IPS-NIHi7 (cell line): ENCODE measurements at regions not wholly inside any gene's neighbourhood (a gene's known extent, or its start where the extent isn't known, plus 50 kb on each side); places are given as distances from the start of the nearest gene placed in this dataset.
"Not testable (repeated sequence)": the region's sequence is repeated elsewhere in the genome, so short reads cannot be mapped to it uniquely, and the experiment has no call there.

ENCODE experiments used
- DNase-seq: peaks from one replicate; pipeline ENCODE4 v3.0.0; 2012; ENCODE audit warnings: mixed read lengths; ENCODE audit errors: extremely low spot score

DNA sequence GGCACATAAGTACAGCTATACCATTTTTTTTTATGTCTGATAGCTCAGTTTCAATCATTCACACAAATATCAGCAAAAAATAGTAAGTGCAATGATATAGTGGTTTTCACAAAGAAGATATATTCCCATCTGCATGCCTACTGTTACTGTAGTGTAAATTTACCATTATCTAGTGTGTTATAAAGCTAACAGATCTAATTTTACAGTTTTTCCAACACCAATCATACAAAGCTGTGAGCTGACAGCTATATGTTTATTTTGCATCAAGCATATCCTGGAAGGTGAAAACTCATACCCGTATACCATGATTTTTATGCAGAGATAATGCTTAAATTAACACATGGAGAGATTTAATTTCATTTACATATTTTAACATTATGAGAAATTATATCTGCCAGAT is 89.9 kb upstream of the HAPLN1 start:
- DNase-seq, result no peak

DNA sequence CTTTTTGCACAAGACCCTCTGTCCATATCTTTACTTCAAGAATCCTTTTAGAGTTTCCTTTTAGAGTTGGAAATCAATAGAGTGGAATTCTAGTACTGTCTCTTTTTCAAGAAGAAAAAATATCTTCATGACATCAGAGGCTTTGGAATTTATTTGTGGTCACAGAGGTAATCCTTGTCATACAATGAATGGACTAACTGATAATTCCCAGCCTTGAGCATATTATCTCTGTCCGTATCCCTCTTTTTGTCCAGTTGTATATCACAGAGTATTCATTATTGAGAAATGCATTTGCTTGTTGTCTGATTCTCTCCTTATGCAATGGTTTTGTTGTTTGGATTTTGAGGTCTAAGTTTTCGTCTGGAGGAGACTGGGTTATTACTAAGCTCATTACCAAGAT is 82.0 kb upstream of the HAPLN1 start:
- no peak for DNase-seq

DNA sequence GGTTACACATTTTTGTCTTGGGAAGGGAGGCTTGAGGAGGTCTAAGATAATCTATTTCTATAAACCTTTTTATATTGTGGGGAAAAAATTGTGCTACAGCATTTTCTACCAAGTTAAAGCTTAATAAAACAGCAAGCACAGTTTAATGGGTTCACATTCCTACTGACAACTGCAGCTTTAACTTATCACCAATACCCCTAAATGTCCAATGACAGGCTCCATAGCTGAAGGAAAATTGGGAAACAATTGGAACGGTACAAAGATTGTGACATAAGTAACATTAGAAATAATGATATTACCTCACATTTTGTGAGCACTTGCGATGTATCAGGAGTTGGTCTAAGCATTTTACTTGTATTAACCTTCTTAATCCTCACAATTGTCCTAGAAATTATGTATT is 79.5 kb upstream of the HAPLN1 start:
- no peak for DNase-seq

DNA sequence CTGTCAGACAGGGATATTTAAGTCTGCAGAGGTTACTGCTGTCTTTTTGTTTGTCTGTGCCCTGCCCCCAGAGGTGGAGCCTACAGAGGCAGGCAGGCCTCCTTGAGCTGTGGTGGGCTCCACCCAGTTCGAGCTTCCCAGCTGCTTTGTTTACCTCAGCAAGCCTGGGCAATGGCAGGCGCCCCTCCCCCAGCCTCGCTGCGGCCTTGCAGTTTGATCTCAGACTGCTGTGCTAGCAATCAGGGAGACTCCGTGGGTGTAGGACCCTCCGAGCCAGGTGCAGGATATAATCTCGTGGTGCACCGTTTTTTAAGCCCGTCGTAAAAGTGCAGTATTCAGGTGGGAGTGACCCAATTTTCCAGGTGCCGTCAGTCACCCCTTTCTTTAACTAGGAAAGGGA is 78.4 kb upstream of the HAPLN1 start:
- not testable (repeated sequence) for DNase-seq

DNA sequence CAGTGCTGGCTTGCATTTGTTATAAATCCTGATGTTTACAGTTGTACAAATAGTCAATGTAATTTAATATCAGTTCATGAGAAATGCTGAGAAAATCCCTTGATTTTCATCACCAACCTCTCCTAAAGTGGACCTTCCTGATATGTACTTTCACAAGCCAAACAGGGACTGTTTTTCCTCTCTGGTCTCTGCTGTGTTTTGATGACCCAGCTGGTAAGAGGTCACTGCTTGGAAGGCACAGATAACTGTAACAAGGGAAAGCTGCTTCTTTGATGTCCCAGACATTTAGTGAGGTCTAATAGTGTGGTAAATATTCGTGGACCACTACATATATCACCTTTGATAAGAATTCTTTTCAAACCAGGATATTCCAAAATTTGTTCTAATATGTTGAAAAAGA is 68.7 kb upstream of the HAPLN1 start:
- DNase-seq, result no peak

DNA sequence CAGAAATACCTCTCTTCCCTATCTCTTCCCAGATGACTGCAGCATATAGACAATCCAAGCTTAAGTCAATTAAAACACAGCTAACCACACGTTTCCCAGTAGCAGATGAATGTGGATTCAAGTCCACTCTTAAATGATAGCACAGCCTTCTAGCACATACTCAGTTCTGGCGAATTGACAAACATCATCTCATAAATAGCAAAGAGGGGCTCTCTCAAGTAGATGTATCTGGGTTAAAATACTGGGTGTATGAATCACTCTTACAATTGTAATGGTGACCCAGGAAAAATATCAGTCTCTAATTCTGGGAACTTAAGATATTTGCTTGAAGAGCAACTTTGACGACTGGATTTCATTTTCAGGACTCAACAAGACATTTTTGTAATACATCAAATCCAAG is 67.0 kb upstream of the HAPLN1 start:
- DNase-seq, result no peak

DNA sequence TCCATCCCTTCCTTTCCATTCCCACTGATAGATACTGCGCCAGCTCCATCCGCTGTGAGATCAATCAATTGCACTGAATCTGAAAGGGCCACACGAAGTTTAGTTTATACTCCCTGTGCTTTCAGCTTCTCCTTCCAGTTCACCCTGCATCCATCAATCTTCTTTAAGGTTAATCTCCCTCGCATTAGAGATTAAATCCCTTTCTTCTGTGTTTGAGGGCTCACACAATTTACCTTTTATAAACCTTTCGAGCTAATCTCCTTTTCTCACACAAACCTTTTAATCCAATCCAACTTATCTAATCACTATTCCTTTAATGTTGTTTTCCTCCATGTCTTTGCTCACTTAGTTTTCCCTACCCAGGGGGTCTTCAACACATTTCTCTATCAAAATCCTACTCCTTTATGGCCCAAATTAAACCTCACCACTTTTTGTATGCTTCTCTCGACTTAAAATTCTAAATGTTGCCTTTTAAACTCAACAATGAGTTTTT is 64.6 kb upstream of the HAPLN1 start:
- no peak for DNase-seq

DNA sequence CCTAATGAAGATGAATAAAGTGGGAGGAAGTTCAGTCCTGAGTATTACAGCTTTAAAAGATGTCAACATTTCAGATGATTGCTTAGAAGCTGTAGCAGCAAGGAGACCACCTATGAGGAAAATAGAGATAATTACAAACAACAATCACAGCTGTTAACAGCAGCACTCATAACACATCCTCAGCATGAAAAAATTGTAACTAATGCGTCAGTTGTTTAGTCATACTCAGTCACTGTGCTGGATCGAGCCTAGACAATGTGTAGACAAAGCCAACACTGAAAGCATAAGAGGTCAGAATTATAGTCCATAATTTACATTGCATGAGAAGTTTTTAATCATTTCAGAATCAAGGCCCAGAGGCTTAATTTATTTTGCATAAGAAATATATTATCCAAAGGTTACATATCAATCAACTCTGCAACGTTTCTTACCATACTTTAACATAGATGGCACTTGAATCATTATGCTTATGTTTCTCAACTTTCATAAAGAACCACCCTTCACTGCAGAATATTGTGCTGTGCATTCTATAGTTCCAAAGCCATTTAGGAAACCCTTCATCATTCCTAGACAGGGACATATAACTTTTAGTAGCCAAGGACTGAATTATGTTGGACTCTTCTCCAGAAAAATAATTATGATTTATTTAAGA is 60.2 kb upstream of the HAPLN1 start:
- no peak for DNase-seq

DNA sequence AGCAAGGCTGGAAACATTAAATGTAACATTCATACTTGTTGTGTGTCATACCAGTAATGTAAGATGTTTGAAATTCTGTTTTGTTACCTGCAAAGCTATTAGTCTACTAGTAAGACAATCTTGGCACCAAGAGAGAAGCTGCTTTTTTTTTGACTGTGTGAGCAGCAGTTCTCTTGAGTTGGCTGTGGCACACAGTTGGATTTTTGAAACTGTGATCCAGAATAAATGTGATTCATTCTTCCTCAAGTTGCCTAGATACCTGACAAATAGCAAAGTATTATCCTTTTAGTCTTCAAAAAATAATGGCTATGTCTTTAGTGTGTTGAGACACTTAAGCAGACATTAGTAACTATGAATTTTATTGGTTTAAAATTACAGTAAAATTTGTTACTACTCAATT is 57.2 kb upstream of the HAPLN1 start:
- DNase-seq, result no peak

DNA sequence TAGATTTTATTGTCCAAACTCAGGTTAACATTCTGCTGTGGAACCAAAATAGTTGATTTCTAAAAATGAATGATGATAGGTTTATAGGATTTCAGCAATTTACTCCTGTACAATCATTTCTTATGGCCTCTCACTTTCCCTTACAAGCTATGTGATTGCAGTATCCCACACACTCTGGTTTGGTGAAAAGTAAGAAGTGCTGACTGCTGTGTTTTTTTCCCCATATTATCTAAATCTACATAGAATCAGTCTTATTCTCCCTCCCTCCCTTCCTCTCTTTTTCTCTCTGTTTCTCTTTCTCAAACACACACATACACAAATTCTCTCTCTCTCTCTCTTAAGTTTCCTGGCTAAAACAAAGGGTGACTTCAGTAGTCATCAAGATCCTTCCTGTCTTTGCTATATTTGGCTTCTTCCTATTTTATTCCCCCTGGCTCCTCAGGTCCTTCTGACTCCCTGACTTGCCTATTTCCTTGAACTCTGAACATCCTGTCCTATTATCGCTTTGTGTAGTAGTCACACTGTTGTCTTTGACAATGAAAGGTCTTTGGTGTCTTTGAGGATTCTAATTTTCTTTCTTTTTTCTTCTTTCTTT is 55.9 kb upstream of the HAPLN1 start:
- no peak for DNase-seq
